Heart right ventricle (tissue), 16 donors: ENCODE measurements at regions not wholly inside any gene's neighbourhood (a gene's known extent, or its start where the extent isn't known, plus 50 kb on each side); places are given as distances from the start of the nearest gene placed in this dataset.

ENCODE experiments used
- ATAC-seq, 8 donors: fragments of 200-7000 bp; cut with Tn5 transposase; one replicate each; pipeline ENCODE4 v1.9.1; 2020; ENCODE audit warnings: mild to moderate bottlenecking in 8 of 8, moderate library complexity in 8 of 8, moderate number of reproducible peaks in 1 of 8
- DNase-seq, 2 donors: peaks; one replicate each; pipeline ENCODE4 v3.0.0-alpha.2; 2020
- H3K27ac ChIP-seq, 10 donors: fragments of 200-600 bp; sonication (generic) in 2 of 10; one replicate each; pipeline versions ENCODE4 v1.5.0 to v1.8.0; 2020 to 2022; ENCODE audit warnings: mild to moderate bottlenecking in 3 of 10
- H3K27me3 ChIP-seq, 7 donors: fragments of 200-600 bp; one replicate each; pipeline ENCODE4 v1.8.0; 2021 to 2022; ENCODE audit warnings: mild to moderate bottlenecking in 2 of 7
- H3K36me3 ChIP-seq, 9 donors: fragments of 200-600 bp; sonication (generic) in 1 of 9; one replicate each; pipeline versions ENCODE4 v1.5.0 to v1.8.0; 2020 to 2022; ENCODE audit warnings: mild to moderate bottlenecking in 2 of 9
- H3K4me1 ChIP-seq, 9 donors: fragments of 200-600 bp; sonication (generic) in 1 of 9; one replicate each; pipeline versions ENCODE4 v1.5.0 to v1.8.0; 2020 to 2022; ENCODE audit warnings: mild to moderate bottlenecking in 4 of 9
- H3K4me3 ChIP-seq, 10 donors: fragments of 200-600 bp; sonication (generic) in 2 of 10; one replicate each; pipeline versions ENCODE4 v1.5.0 to v1.8.0; 2020 to 2022; ENCODE audit warnings: mild to moderate bottlenecking in 7 of 10, moderate library complexity in 2 of 10
- H3K9me3 ChIP-seq, 11 donors: fragments of 200-600 bp in 10 of 11; sonication (generic) in 2 of 11; one replicate each; pipeline versions ENCODE4 v1.5.0 to v1.8.0; 2013 to 2022; ENCODE audit warnings: mild to moderate bottlenecking in 2 of 11, control low read depth in 1 of 11, moderate library complexity in 1 of 11
- CTCF ChIP-seq, 9 donors: fragments of 200-600 bp; sonication (generic) in 2 of 9; IDR thresholded peaks; one replicate each; pipeline versions ENCODE4 v1.5.0 to v1.8.0; 2021 to 2022; ENCODE audit warnings: antibody characterized with exemption in 9 of 9, mild to moderate bottlenecking in 5 of 9, moderate library complexity in 1 of 9
- WGBS, 2 donors: extraction: QIAGEN DNeasy Blood & Tissue Kit; methylation state at CpG; one replicate each; pipeline ENCODE4 v1.1.7; 2013; ENCODE audit warnings: inconsistent platforms in 1 of 2; 5-methylcytosine and 5-hydroxymethylcytosine counted together
- intact Hi-C, 10 donors: fragments of 100-400 bp; cut with DNase I; formaldehyde crosslinking; loops; one replicate each; pipeline versions ENCODE4 v1.11.1 to v1.14.2; 2022
- donor health status: Arrhythmogenic right ventricular cardiomyopathy.
- donor health status: ischemic (EF 13 %, LVEDD 7.1; RV severe dilation, severe dysfunction).
- donor health status: healthy with polysubstance abuse.
- donor health status: DM: no; HTN: yes; CAD: no.
- donor health status: DM: no; HTN: no; CAD: no.
- donor health status: ischemic (EF 25% LVEDD 6.9; RV normal size, moderate dysfunction).
- donor health status: ischemic (EF 25% LVEDD 5.7; RV mildly dilated, moderate dysfunction).
- donor health status: healthy.
- donor health status: DM: yes; HTN: yes; CAD: no.
- donor health status: Ischemic cardiomyopathy.
- donor health status: ischemic (EF 35%, LVEDD 5.7; RV mildly dilated, moderate dysfunction).
- donor health status: nonischemic (EF 11% LVEDD 7.7; RV severe dilation, severe dysfunction).
- donor health status: DM: yes; HTN: yes; CAD: no.
- donor health status: PGD.
- donor health status: ischemic (EF 29% LVEDD 5.4; RV normal size, mild dysfunction).
- donor health status: nonischemic (EF 23%, LVEDD 6.1; RV moderate dilation, normal function).

GRCh38 chr13:83223546-83223945 is 658.7 kb downstream of the SLITRK1 start:
- H3K4me3 ChIP-seq, result no peak overlapping the region
- ATAC-seq, result no peak
- no peaks in the 10 kb centered on the region for H3K27me3 ChIP-seq
- no peaks in the 10 kb centered on the region for H3K4me1 ChIP-seq
- H3K9me3 ChIP-seq, result peaks cover 0 to 7% (median 0%) of the 10 kb centered on the region in 11 donors
- DNase-seq, result no peak
- H3K36me3 ChIP-seq, result no peaks in the 10 kb centered on the region
- H3K27ac ChIP-seq, result no peak overlapping the region
- intact Hi-C loops, result no loop called here
- WGBS, 2 donors, result 84 to 94% methylated on average over 1 of the region's 1 CpG
- no peak for TF ChIP-seq CTCF (IDR thresholded peaks at IDR 0.05)

- Histone ChIP-seq H3K27ac (no peak overlapping the region), H3K9me3 (peaks cover 0 to 3% (median 0%) of the 10 kb centered on the region in 11 donors), H3K4me3 (no peak overlapping the region), H3K36me3 (no peaks in the 10 kb centered on the region), H3K4me1 (no peaks in the 10 kb centered on the region), H3K27me3 (no peaks in the 10 kb centered on the region)
- no peak for TF ChIP-seq CTCF (IDR thresholded peaks at IDR 0.05)
- ATAC-seq (no peak), DNase-seq (no peak)
- 80 to 82% methylated on average over 5 of the region's 5 CpGs for WGBS, 2 donors
- intact Hi-C loops, result no loop called here
Observed at GRCh38 chr13:83221813-83222241, 660.4 kb downstream of the SLITRK1 start.

- 88 to 95% methylated on average over 1 of the region's 1 CpG for WGBS, 2 donors
- intact Hi-C loops, result no loop called here
- H3K27me3 ChIP-seq, result no peaks in the 10 kb centered on the region
- H3K4me1 ChIP-seq, result no peaks in the 10 kb centered on the region
- DNase-seq, result no peak
- H3K4me3 ChIP-seq, result no peak overlapping the region
- H3K9me3 ChIP-seq, result peaks cover 0 to 3% (median 0%) of the 10 kb centered on the region in 11 donors
- ATAC-seq, result no peak
- no peaks in the 10 kb centered on the region for H3K36me3 ChIP-seq
- H3K27ac ChIP-seq, result no peak overlapping the region
- no peak for TF ChIP-seq CTCF (IDR thresholded peaks at IDR 0.05)
Observed at GRCh38 chr13:83221256-83221655, 661.0 kb downstream of the SLITRK1 start.

- Histone ChIP-seq H3K4me3 (no peak overlapping the region), H3K36me3 (no peaks in the 10 kb centered on the region), H3K9me3 (peaks cover 0 to 3% (median 0%) of the 10 kb centered on the region in 11 donors), H3K27me3 (no peaks in the 10 kb centered on the region), H3K27ac (no peak overlapping the region), H3K4me1 (no peaks in the 10 kb centered on the region)
- DNase-seq, result no peak
- intact Hi-C loops, result no loop called here
- no peak for TF ChIP-seq CTCF (IDR thresholded peaks at IDR 0.05)
- WGBS, 2 donors, result 90 to 93% methylated on average over 2 of the region's 2 CpGs
- ATAC-seq, result no peak
Observed at GRCh38 chr13:83220241-83220640, 662.0 kb downstream of the SLITRK1 start.
